OCI-LY3 (cell line): ENCODE measurements at regions not wholly inside any gene's neighbourhood (a gene's known extent, or its start where the extent isn't known, plus 50 kb on each side); places are given as distances from the start of the nearest gene placed in this dataset.

Source experiments
- H2AFZ ChIP-seq: fragments of 200-600, 300-600 bp; shearing (Covaris generic); 2 replicates; pipeline ENCODE4 v1.6.0; 2014; ENCODE audit warnings: antibody characterized with exemption, low read depth, low read length
- H3K27ac ChIP-seq: fragments of 200-600, 300-600 bp; sonication (generic); 2 replicates; pipeline ENCODE4 v1.5.1; 2014; ENCODE audit warnings: mild to moderate bottlenecking, low read length, moderate library complexity, mixed read lengths
- H3K27me3 ChIP-seq: fragments of 200-600, 300-600 bp; sonication (generic); 2 replicates; pipeline ENCODE4 v1.6.1; 2014; ENCODE audit warnings: low read depth, low read length, mixed read lengths
- H3K36me3 ChIP-seq: fragments of 200-600, 300-600 bp; sonication (generic); replicated peaks from 2 replicates; pipeline ENCODE3; 2014; ENCODE audit warnings: low read depth, low read length, mixed read lengths
- H3K4me1 ChIP-seq: fragments of 300-600, 200-600 bp; sonication (generic); 2 replicates; pipeline ENCODE4 v1.6.1; 2014; ENCODE audit warnings: low read length, mixed read lengths
- H3K4me2 ChIP-seq: fragments of 200-600, 300-600 bp; sonication (generic); 2 replicates; pipeline ENCODE4 v1.6.1; 2014; ENCODE audit warnings: low read length, mixed read lengths
- H3K4me3 ChIP-seq: fragments of 300-600, 200-600 bp; sonication (generic); 2 replicates; pipeline ENCODE4 v1.5.1; 2014; ENCODE audit warnings: antibody characterized with exemption, mild to moderate bottlenecking, low read length, moderate library complexity
- H3K79me2 ChIP-seq: fragments of 300-600, 200-600 bp; shearing (Covaris generic); 2 replicates; pipeline ENCODE4 v1.6.1; 2014; ENCODE audit warnings: mild to moderate bottlenecking, low read length, mixed read lengths
- H3K9ac ChIP-seq: fragments of 300-600, 200-600 bp; shearing (Covaris generic); 2 replicates; pipeline ENCODE4 v1.6.0; 2014; ENCODE audit warnings: mild to moderate bottlenecking, low read length, moderate library complexity
- H3K9me3 ChIP-seq: fragments of 200-600, 300-600 bp; shearing (Covaris generic); 2 replicates; pipeline ENCODE4 v1.6.1; 2014; ENCODE audit warnings: low read length, mixed read lengths; ENCODE audit not compliant: insufficient read depth
- H4K20me1 ChIP-seq: fragments of 200-600, 300-600 bp; sonication (generic); 2 replicates; pipeline ENCODE4 v1.6.1; 2016; ENCODE audit warnings: low read length, mixed read lengths; ENCODE audit not compliant: insufficient read depth
- EZH2phosphoT487 ChIP-seq: fragments of 200-600 bp; shearing (Covaris generic); IDR thresholded peaks from 2 replicates; pipeline ENCODE4 v1.6.1; 2018; ENCODE audit warnings: antibody characterized with exemption, mixed run types, low read depth
- TF ChIP-seq, protein P1 (sequence below): fragments of 200-600, 300-600 bp; sonication (generic); IDR thresholded peaks from 2 replicates; pipeline ENCODE4 v1.5.1; 2014; ENCODE audit warnings: antibody characterized with exemption, low read length, low read depth

GRCh38 chr3:99586701-99587100, 51.7 kb upstream of the COL8A1 start:
- no peaks in the 10 kb centered on the region for H3K4me1 ChIP-seq
- no peaks in the 10 kb centered on the region for H4K20me1 ChIP-seq
- H3K27ac ChIP-seq, result no peak overlapping the region
- H3K9ac ChIP-seq, result no peak overlapping the region
- H3K4me3 ChIP-seq, result no peak overlapping the region
- no peak overlapping the region for H2AFZ ChIP-seq
- H3K36me3 ChIP-seq, result no peaks in the 10 kb centered on the region
- H3K79me2 ChIP-seq, result no peaks in the 10 kb centered on the region
- 0 out of 2 replicates have a peak, but pooled peaks cover 5% of the 10 kb centered on the region for H3K27me3 ChIP-seq
- no peak overlapping the region for H3K4me2 ChIP-seq
- TF ChIP-seq, protein P1, sequence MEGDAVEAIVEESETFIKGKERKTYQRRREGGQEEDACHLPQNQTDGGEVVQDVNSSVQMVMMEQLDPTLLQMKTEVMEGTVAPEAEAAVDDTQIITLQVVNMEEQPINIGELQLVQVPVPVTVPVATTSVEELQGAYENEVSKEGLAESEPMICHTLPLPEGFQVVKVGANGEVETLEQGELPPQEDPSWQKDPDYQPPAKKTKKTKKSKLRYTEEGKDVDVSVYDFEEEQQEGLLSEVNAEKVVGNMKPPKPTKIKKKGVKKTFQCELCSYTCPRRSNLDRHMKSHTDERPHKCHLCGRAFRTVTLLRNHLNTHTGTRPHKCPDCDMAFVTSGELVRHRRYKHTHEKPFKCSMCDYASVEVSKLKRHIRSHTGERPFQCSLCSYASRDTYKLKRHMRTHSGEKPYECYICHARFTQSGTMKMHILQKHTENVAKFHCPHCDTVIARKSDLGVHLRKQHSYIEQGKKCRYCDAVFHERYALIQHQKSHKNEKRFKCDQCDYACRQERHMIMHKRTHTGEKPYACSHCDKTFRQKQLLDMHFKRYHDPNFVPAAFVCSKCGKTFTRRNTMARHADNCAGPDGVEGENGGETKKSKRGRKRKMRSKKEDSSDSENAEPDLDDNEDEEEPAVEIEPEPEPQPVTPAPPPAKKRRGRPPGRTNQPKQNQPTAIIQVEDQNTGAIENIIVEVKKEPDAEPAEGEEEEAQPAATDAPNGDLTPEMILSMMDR, result no peak
- no peak for TF ChIP-seq EZH2phosphoT487
- H3K9me3 ChIP-seq, result no peaks in the 10 kb centered on the region

GRCh38 chr3:99579965-99580364, 58.4 kb upstream of the COL8A1 start:
- Histone ChIP-seq H3K27me3 (no peaks in the 10 kb centered on the region), H2AFZ (no peak overlapping the region), H3K4me3 (no peak overlapping the region), H3K27ac (no peak overlapping the region), H4K20me1 (no peaks in the 10 kb centered on the region), H3K4me1 (no peaks in the 10 kb centered on the region), H3K9me3 (no peaks in the 10 kb centered on the region), H3K4me2 (no peak overlapping the region), H3K79me2 (no peaks in the 10 kb centered on the region), H3K9ac (no peak overlapping the region), H3K36me3 (no peaks in the 10 kb centered on the region)
- TF ChIP-seq, protein P1, result no peak
- no peak for TF ChIP-seq EZH2phosphoT487

DNA sequence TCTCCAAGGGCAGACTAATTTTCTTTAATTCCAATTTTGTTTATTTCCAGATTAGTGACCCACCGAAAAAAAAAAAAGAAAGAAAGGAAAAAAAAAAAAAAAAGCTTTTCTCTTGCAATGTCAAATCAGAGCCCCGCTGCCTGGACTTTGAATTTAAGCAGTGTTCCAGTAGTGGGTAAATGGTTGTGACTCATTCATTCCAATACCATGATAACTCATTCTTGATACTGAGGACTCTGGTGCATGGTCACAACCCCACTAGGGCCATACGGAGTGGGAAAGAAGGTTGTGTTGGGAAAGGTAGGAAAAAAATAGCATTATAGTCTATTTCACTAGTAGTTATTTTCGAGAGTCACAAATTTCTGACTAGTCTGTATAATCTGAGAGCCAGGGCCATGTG, 59.1 kb upstream of the COL8A1 start:
- no peaks in the 10 kb centered on the region for H3K27me3 ChIP-seq
- no peak overlapping the region for H3K27ac ChIP-seq
- TF ChIP-seq, protein P1, result no peak
- TF ChIP-seq EZH2phosphoT487, result no peak
- H3K36me3 ChIP-seq, result no peaks in the 10 kb centered on the region
- no peaks in the 10 kb centered on the region for H3K4me1 ChIP-seq
- H3K9ac ChIP-seq, result no peak overlapping the region
- no peak overlapping the region for H3K4me2 ChIP-seq
- H3K79me2 ChIP-seq, result no peaks in the 10 kb centered on the region
- no peak overlapping the region for H2AFZ ChIP-seq
- no peaks in the 10 kb centered on the region for H3K9me3 ChIP-seq
- no peak overlapping the region for H3K4me3 ChIP-seq
- H4K20me1 ChIP-seq, result no peaks in the 10 kb centered on the region

DNA sequence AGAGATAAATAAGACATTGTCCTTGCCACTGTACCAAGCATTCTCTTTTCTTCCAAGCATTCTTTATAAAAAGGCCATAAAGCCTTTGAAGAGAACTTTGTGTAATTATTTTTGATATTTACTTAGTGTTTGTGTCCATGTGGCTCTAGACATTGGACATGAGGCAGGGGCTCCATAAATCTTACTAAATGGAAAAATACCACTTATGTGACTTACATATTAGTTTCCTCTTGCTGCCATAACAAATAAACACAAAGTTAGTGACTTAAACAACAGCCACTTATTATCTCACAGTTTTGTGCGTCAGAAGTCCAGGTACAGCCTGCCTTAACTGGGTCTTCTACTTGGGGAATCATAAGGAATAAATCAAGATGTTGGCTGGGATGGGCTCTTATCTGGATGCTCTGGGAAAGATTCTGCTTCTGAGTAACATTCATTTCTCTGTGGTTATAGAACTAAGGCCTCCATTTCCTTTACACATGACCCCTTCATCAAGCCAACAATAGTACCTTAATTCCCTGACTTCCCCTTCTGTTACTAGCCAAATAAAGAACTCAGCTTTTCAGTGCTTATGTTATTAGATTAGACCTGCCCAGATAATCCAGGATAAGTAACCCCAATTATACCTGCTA, 59.9 kb upstream of the COL8A1 start:
- Histone ChIP-seq H3K9ac (no peak overlapping the region), H3K4me3 (no peak overlapping the region), H3K4me1 (no peaks in the 10 kb centered on the region), H3K27ac (no peak overlapping the region), H3K9me3 (no peaks in the 10 kb centered on the region), H3K36me3 (no peaks in the 10 kb centered on the region), H3K27me3 (no peaks in the 10 kb centered on the region), H3K4me2 (no peak overlapping the region), H3K79me2 (no peaks in the 10 kb centered on the region), H2AFZ (no peak overlapping the region), H4K20me1 (no peaks in the 10 kb centered on the region)
- TF ChIP-seq EZH2phosphoT487, result no peak
- TF ChIP-seq, protein P1, result no peak
